Myocyte (in vitro differentiated cells): ENCODE measurements at regions not wholly inside any gene's neighbourhood (a gene's known extent, or its start where the extent isn't known, plus 50 kb on each side); places are given as distances from the start of the nearest gene placed in this dataset.

ENCODE experiments used
- DNase-seq: peaks from one replicate; pipeline ENCODE4 v3.0.0-alpha.2; 2012; ENCODE audit warnings: low read depth

DNA sequence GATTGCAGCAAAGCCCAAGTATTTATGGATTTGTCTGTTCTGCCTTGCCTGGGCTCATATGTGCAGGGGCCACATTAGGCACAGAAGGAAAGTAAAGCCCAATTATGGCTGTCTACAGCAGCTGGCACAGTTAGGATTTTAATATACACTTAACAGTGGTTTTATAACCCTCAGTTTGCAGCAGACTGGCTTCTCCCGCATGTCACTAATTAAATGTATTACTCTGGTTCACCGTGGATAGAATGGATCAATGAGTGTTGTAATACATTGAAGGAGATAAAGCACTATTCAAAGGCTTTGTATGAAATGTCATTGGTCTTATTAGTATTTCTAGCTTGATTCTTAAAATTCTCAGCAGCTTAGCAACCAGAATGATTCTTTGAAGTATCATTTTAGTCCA lies 320.2 kb downstream of the KCNS3 start:
- DNase-seq = no peak

DNA sequence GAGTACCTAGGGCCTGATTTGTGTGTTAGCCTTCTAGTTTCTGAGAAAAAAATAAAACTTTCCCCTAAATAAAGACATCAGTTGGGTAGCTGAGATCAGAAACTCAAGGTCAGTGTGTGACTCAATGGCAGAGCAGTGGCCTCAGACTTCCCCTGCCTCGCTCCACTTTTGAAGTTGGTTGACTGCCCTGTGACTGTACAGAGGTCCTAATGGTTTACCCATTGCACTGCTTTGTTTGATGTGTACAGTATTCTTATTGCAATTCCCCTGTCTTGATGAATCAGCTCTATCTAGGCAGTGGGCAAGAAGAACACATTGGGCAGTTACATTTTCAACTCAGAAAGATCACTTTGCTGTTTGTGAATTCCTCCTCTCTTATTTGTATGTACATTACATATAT lies 315.7 kb downstream of the KCNS3 start:
- no peak for DNase-seq

DNA sequence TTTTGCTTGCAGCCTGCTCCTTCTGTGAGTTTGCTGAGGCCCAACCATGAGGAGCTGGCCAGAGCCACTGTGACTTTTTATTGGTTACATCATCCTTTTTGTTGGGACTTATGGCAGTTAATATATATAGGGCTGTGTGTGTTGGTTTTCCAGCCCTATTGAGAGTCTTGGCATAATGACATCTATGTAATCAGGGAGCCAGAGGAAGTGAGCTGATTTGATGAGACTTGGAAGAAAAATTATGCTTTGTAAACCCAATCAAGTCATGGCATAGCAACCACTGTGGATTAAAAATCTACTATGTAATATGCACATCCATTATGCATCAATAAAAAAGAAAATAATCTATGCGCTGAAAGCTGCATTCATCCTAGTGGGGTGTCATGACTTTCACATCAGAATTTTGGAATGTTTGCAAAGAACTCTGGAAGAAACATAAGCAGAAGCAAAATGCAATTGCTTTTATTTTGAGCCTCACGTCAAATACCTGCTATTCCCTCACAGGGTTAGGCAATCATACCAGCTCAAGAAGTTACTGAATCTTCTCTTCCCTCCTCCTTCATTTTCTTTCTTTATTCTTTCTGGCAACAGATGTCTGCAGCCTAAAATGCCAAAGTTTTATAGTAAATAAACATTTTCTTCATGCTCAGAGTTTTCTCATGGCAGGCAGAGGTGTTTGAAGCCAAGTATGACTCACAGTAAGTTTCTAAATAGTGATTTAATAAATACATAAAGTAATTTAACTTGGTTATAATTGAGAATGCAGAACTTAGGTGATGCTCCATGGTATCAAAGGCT lies 308.5 kb downstream of the KCNS3 start:
- DNase-seq = no peak

DNA sequence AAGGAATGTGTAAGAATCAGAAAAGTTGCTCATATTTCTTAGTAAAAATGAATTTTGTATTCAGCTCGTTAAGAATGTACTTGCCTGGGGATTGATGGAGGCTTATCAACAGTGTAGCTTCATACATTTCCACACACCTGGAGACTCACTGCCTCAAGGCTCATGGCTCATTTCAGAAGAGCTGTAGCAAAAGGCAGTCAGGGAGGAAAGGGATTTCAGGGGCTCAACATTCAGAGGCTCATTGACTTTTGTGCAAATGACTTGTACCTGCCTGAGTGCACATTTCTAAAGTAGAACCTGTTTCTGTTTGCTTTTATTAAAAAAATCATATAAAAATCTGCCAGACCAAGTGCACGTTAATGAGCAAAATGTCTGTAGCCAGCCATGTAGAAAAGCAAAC lies 304.4 kb downstream of the KCNS3 start:
- no peak for DNase-seq

DNA sequence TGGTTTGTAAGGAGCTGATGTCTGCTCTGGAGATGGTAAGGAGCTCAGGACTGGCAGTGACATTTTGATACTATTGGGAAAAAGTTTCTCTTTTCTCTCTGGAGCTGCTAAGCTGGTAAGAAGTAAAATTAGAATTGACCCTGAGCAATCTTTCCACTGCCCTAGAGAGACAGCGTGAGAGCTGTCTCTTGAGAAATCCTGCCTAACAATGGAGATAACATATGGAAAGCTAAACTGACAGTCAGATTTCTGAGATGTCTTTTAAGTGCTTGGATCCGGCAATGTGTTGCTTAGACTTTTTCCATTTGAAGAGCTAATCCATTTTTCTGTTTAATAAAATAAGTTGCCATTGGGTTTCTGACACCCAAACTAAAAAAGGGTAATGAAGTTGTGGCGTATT lies 302.4 kb downstream of the KCNS3 start:
- DNase-seq = no peak

DNA sequence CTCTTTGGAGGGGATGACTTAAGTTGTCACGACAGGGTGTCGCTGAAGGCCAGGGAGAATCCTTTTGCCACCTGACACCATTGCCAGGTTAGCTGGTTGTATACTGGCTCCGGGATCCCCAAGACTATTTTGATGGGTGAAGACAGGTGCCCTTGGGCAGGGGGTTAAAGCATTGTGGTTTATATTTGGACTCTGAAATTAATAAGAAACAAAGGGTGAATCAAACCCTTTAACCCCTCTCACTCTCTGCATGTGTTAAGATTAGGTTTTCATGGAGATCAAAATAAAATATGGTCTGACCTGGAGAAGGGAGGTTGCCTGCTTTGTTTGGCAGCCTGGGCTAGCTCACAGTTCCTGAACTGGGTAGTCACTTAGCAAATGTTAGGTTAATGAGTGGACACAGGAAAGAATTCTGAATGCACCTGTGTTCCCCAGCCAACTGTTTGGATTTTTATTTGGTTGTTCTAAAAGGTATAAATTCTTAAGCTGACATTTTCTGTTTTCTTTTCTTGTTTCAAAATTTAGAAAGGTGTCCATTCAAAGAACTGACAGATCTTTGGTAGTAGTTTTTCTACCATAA lies 301.7 kb downstream of the KCNS3 start:
- DNase-seq = peak; percentile 41

DNA sequence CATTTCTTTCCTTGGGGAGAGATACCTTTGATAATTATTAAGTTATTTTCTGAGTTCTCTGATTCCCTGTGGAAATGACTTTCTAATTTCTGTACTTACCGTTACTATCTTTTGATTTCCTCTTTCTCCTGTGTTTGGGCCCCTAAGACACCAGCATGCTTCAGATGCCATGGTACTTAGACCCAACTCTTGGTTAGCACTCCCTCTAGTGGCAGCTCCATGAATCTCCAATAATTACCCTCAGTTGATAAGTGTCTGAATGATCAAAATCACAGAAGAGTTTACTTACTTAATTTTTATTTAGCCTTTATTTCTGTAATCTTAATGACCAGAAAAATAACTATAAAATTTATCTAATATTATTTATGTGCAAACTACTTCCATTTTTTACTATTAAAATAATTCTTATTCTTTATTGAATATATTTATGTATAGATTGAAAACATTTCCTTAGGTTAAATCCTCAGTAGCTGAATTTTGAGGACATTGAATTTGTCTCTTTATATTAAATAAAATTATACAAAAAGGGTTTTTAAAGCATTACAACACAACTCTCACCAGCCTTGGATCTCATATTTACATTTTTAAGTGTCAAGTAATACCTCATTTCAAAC lies 300.4 kb downstream of the KCNS3 start:
- DNase-seq = peak; percentile 82

DNA sequence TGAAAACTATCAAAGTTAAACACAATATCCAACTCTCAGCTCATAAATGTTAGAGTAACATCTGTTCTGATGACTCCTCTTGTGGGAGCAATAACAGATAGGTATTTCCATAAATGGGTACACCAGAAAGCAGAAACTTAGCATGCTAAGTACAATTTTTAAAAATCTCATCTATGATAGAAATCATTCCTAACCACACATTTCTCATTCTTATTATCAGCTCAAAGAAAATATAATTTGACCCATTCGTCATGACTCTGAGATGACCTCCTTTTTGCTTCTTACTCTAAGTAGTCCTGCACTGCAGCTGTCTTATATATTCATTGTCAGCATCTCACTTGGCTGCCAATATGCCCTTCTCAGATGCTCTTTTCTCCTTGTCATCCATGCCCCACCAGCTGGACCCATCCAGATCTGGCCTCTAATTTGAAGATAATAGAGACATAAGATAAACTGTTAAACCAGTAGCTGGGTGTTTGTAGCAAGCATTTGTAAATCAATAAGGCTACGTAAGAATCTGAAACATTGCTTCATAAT lies 298.3 kb downstream of the KCNS3 start:
- DNase-seq = peak; percentile 63

DNA sequence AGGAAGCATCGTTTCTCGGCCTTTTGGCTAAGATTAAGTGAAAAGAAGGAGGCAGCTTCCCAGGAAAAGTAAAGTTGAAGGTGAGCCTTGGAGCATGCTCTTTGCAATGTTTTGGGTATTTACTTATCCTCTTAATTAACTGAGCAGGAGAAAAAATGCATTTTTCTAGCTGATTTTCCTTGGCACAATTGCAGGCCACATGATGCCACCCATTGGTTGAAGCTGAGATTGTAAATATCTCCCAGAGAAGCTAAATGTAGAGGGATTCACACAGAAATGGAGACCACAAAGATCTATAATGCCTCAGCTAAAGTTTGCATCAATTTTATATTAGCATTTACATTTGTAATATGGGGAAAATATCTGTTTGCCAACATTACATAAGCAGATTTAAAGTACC lies 294.1 kb downstream of the KCNS3 start:
- DNase-seq = no peak

DNA sequence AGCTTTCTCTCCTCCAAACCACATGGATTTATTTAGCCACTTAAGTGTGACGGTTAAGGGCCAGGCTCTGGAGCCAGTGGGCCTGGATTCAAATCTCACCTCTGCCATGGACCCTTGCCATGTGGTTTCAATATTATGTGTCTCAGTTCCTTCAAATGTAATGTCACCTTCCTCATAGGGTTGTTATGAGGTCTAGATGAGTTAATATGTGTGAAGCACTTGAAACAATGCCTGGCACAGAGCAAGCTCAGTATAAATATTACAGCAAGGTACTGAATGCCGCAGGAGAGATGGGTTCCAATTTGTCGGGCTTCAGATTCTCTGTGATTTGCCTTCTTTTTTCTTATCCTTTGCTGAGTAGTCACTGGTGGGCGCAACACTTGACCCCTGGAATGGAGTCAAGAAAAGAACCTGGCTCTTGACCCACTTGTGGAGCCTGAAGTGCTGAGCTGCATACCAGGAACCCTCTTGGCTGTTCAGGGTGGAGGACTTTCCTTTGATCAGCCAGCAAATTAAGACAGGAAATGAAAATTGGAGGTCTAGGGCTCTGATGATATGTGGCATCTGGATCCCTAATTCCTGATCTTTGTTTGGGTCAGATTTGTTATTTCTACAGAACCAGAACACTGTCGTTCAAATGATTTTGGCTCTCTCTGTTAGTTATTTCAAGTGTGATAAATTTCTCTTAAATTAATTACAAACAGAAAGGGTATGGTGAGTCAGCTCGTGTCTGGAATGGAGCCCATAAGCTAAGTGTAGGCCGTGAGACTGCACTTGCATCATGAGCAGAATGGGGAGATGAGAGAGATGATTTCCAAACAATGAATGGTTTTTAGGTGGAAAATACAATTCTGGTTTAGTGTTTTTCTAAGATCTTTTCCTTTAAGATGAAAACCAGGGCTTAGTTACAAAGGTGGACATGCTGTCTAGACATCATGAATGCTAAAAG lies 293.0 kb downstream of the KCNS3 start:
- DNase-seq = no peak

DNA sequence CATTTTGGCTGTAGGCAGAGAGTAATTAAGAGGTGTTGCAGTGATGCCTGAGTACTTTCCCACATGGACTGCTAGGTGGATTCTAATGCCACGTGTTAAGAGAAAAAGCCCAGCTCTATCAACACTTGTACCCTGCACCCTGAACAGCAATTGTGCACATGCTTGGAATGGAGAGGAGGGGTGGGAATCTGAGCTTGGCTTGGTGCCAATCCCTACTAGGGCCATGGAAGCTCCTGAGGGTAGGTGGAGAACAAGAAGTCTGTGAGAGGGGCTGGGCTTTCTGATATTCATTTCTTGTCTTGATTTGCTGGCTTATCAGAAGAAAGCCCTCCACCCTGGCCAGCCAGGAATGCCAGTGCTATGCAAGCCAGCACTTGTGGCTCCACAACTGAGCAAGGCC lies 292.2 kb downstream of the KCNS3 start:
- DNase-seq = no peak

DNA sequence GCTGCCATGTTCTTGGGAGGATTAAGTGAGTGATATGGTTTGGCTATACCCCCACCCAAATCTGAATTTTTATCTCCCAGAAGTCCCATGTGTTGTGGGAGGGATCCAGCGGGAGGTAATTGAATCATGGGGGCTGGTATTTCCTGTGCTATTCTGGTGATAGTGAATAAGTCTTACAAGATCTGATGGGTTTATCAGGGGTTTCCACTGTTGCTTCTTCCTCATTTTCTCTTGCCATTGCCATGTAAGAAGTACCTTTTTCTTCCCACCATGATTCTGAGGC lies 291.4 kb downstream of the KCNS3 start:
- DNase-seq = no peak

DNA sequence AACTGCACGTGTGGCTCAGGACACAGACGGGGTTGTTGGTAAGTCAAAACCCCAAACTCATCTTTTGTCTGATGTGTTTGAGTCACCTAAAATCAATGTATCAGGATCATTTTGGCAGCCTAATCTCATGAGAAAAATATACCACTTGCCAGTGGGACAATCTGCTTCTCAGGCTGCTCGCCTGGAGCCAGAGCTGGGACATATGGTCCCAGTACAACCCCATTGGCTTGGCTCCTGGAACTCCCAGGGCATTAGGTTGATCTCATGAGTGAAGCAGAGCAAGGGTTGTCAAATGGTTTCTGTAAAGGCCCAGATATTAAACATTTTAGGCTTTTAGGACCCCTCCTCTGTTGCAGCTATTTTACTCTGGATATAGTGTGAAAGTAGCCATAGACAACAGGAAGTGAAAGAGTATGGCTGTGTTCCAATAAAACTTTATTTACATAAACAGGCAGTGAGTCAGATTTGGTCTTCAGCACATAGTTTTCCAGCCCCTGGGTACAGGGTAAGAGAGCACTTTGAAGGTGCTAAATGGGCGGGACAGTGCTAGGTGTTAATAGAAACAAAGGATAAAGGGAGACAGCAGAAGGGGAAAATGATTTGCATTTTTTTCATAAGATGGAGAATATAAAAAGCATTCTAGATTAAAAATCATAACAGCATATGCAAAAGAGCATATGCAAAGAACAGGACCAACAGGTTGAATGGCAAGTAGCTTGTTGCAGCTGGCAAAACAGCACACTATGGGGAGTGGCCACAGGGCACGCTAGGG lies 290.8 kb downstream of the KCNS3 start:
- no peak for DNase-seq

DNA sequence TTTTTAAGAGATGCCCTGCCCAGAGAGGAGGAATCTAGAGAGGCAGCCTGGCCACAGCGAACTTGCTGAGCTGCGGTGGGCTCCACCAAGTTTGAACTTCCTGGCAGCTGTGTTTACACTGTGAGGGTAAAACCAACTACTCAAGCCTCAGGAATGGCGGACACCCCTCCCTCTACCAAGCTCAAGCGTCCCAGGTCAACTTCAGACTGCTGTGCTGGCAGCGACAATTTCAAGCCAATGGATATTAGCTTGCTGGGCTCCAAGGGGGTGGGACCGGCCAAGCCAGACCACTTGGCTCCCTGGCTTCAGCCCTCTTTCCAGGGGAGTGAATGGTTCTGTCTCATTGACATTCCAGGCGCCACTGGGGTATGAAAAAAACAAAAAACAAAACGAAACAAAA lies 289.4 kb downstream of the KCNS3 start:
- DNase-seq = peak; percentile 59

DNA sequence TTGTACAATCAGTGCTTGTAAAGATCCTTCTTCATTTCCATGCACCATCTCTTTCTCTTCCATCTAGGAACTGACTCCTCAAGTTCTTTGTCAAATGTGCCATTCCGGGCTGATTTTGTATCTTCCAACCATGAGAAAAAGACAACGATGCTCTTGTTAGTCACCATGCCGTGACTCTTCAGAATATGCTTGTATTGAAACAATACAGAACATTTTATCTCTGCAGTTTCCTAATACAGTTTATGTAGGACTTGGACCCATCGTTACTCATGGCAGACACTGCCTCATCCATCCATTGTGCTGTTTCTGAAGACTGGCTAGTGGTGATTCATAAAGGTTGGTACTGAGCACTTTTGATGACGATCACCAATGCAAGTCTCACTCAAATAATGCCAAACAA lies 283.2 kb downstream of the KCNS3 start:
- DNase-seq = no peak

DNA sequence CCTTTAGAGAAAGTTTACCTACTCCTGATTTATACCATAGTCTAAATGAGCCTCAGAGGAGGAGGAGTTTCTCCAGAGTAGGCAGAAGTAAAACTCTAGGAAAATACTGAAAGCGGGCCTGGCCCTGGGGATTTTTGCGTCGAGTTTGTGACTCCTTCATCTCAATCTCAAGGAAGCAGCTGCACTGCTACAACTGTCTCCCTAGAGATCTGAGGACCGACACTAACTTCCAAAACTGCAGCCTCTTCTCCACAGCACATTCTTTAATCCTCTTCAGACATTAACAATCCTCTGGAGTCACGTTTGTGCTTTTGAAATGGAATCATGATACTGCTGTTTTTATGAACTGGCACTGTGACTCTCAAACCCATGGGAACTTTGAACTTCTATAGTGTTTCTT lies 281.4 kb downstream of the KCNS3 start:
- DNase-seq = peak; percentile 50

DNA sequence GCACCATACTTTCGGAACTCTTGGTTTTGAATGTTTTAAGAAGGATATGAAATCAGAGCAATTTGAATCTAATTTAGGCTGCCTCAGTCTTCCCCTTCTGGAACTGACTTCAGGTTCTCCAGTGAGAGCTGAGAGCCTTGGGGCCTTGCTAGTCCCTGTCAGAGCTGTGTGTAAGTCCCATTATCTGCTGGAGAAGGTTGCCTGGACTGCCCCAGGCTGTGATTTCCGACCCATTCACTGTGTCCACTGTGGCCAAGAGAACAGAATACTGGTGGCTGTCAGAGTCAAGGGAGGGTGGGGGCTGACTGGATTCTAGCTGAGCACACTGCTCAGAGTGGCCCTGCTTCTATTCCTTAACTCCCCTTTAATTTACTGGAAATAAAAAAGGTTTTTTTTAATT lies 278.0 kb downstream of the KCNS3 start:
- DNase-seq = no peak

DNA sequence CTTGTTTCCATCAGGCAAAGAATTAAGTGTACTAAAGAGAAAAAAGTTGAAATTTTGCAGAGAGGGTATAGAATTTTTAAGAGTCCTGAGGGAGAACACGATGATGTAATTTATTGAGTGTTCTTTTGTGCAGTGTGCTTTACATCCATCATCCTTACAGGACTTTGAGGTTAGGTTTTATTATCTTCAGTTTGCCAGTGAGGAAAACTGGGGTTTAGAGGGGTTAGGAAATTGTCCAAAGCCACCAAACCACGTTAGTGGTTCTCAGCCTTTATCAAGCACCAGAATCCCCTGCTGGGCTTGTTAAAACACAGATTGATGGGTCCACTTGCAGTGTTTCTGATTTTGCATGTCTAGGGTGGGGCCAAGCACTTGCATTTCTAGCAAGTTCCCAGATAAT lies 277.5 kb downstream of the KCNS3 start:
- no peak for DNase-seq

DNA sequence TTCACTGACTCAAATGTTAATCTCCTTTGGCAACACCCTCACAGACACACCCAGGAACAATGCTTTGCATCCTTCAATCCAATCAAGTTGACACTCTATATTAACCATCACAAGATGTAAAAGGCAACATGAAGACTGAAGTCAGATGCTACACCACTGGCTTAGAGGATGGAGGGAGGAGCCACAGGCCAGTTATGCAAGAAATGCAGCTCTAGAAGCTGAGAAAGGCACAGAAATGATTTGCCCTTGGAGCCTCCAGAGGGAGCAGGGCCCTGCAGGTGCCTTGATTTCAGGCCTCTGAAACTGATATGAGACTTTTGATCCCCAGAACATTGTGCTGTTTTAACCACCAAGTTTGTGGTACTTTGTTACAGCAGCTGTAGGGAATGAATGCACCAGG lies 276.3 kb downstream of the KCNS3 start:
- DNase-seq = peak; percentile 61

DNA sequence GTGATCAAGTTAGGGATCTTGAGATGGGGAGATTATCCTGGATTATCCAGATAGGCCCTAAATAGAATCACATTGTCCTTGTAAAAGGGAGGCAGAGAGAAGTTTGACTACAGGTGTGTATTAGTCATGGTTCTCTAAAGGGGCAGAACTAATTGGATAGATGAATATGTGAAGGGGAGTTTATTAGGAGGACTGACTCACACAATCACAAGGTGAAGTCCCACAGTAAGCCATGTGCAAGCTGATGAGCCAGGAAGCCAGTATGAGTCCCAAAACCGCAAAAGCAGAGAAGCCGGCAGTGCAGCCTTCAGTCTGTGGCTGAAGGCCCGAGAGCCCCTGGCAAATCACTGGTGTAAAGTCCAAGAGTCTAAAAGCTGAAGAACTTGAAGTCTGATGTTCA lies 275.8 kb downstream of the KCNS3 start:
- DNase-seq = peak; percentile 90

DNA sequence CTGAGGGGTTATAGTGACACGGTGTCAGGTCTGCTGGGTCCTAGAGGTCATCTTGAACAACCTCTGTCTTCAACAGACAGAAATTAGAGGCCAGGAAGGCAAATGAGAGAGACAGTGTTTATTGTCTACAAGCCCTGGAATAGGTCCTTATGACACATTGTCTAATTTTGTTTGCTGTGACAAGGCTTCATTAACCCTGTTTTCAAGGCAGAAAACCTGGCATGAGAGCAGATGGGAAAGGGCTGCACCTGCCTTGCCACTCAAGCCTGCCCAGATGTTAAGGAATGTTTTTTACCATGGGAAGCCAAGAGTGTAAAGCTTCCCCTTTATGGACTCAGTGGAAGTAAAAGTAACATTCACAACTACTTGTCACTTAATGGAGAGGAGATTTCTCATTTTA lies 275.3 kb downstream of the KCNS3 start:
- DNase-seq = peak; percentile 86
